ENCODE measurements at regions not wholly inside any gene's neighbourhood (a gene's known extent, or its start where the extent isn't known, plus 50 kb on each side); places are given as distances from the start of the nearest gene placed in this dataset.
A peak's percentile ranks its signal among the peaks of the same experiment; 100 is the strongest.

GRCh38 chr13:28548872-28549271 is 53.9 kb upstream of the FLT1 start:
- Histone ChIP-seq H3K36me3 (ENCODE audit: insufficient read depth, low read length) (no peaks in the 10 kb centered on the region), H4K20me1 (ENCODE audit: insufficient read depth, low read length) (no peaks in the 10 kb centered on the region), H3K4me1 (ENCODE audit: insufficient read depth, low read length) (no peaks in the 10 kb centered on the region), H3K27ac (ENCODE audit: low read depth, low read length) (no peak overlapping the region), H3K9me3 (ENCODE audit: low read depth, low read length) (no peaks in the 10 kb centered on the region), H3K27me3 (ENCODE audit: insufficient read depth, low read length) (no peaks in the 10 kb centered on the region), H3K4me2 (ENCODE audit: insufficient read depth, low read length) (no peak overlapping the region), H3K4me3 (ENCODE audit: insufficient read depth, low read length) (no peak overlapping the region), H3K79me2 (ENCODE audit: insufficient read depth, low read length) (no peaks in the 10 kb centered on the region), H2AFZ (ENCODE audit: low read length) (no peak overlapping the region)
- TF ChIP-seq CTCF (IDR thresholded peaks at IDR 0.05; ENCODE audit: extremely low read depth, low read depth, low read length) = peak; percentile 38
- DNase-seq (ENCODE audit: insufficient read length, low spot score, missing footprints) = no peak

GRCh38 chr13:28548468-28548867 is 53.5 kb upstream of the FLT1 start:
- H3K27me3 ChIP-seq (ENCODE audit: insufficient read depth, low read length) = no peaks in the 10 kb centered on the region
- TF ChIP-seq CTCF (IDR thresholded peaks at IDR 0.05; ENCODE audit: extremely low read depth, low read depth, low read length) = no peak
- H3K79me2 ChIP-seq (ENCODE audit: insufficient read depth, low read length) = no peaks in the 10 kb centered on the region
- H3K4me1 ChIP-seq (ENCODE audit: insufficient read depth, low read length) = no peaks in the 10 kb centered on the region
- no peak overlapping the region for H3K27ac ChIP-seq (ENCODE audit: low read depth, low read length)
- H3K9me3 ChIP-seq (ENCODE audit: low read depth, low read length) = no peaks in the 10 kb centered on the region
- H2AFZ ChIP-seq (ENCODE audit: low read length) = no peak overlapping the region
- H3K36me3 ChIP-seq (ENCODE audit: insufficient read depth, low read length) = no peaks in the 10 kb centered on the region
- H4K20me1 ChIP-seq (ENCODE audit: insufficient read depth, low read length) = no peaks in the 10 kb centered on the region
- no peak for DNase-seq (ENCODE audit: insufficient read length, low spot score, missing footprints)
- H3K4me2 ChIP-seq (ENCODE audit: insufficient read depth, low read length) = no peak overlapping the region
- H3K4me3 ChIP-seq (ENCODE audit: insufficient read depth, low read length) = no peak overlapping the region

- H4K20me1 ChIP-seq (ENCODE audit: insufficient read depth, low read length) = no peaks in the 10 kb centered on the region
- H3K9me3 ChIP-seq (ENCODE audit: low read depth, low read length) = no peaks in the 10 kb centered on the region
- no peaks in the 10 kb centered on the region for H3K36me3 ChIP-seq (ENCODE audit: insufficient read depth, low read length)
- no peak for DNase-seq (ENCODE audit: insufficient read length, low spot score, missing footprints)
- no peak overlapping the region for H3K27ac ChIP-seq (ENCODE audit: low read depth, low read length)
- H3K4me1 ChIP-seq (ENCODE audit: insufficient read depth, low read length) = no peaks in the 10 kb centered on the region
- no peak overlapping the region for H2AFZ ChIP-seq (ENCODE audit: low read length)
- no peaks in the 10 kb centered on the region for H3K27me3 ChIP-seq (ENCODE audit: insufficient read depth, low read length)
- no peaks in the 10 kb centered on the region for H3K79me2 ChIP-seq (ENCODE audit: insufficient read depth, low read length)
- TF ChIP-seq CTCF (IDR thresholded peaks at IDR 0.05; ENCODE audit: extremely low read depth, low read depth, low read length) = no peak
- no peak overlapping the region for H3K4me3 ChIP-seq (ENCODE audit: insufficient read depth, low read length)
- H3K4me2 ChIP-seq (ENCODE audit: insufficient read depth, low read length) = no peak overlapping the region
These were observed 50.8 kb upstream of the FLT1 start for GRCh38 chr13:28545583-28546333.
